ENCODE measurements at regions not wholly inside any gene's neighbourhood (a gene's known extent, or its start where the extent isn't known, plus 50 kb on each side); places are given as distances from the start of the nearest gene placed in this dataset.
"Not testable (repeated sequence)": the region's sequence is repeated elsewhere in the genome, so short reads cannot be mapped to it uniquely, and the experiment has no call there.

- no CpG with 5 or more reads among the region's 3 CpGs for WGBS (ENCODE audit: insufficient coverage, insufficient read length)
Measured at GRCh38 chr3:180786227-180786626, 106.9 kb upstream of the CCDC39 start.

GRCh38 chr3:180789774-180790173 lies 110.5 kb upstream of the CCDC39 start:
- whole genome bisulfite sequencing (ENCODE audit: insufficient coverage, insufficient read length): no CpG with 5 or more reads among the region's 2 CpGs
- H3K27me3 ChIP-seq (ENCODE audit: control insufficient read depth, insufficient read depth, low read length): no peaks in the 10 kb centered on the region
- no peak overlapping the region for H3K4me3 ChIP-seq (ENCODE audit: low read length)
- no peak overlapping the region for H3K27ac ChIP-seq (ENCODE audit: low read length)
- H3K9me3 ChIP-seq (ENCODE audit: control insufficient read depth, insufficient read depth, low read length): no peaks in the 10 kb centered on the region
- no peak for DNase-seq (ENCODE audit: low read depth, low spot score)
- H3K36me3 ChIP-seq (ENCODE audit: control insufficient read depth, insufficient read depth, low read length): no peaks in the 10 kb centered on the region
- H3K4me1 ChIP-seq (ENCODE audit: control insufficient read depth, insufficient read depth, low read length): no peaks in the 10 kb centered on the region

More at GRCh38 chr3:180786227-180786626, 106.9 kb upstream of the CCDC39 start:
- not testable (repeated sequence) for H3K36me3 ChIP-seq (ENCODE audit: control insufficient read depth, insufficient read depth, low read length); H3K9me3 ChIP-seq (ENCODE audit: control insufficient read depth, insufficient read depth, low read length); H3K4me1 ChIP-seq (ENCODE audit: control insufficient read depth, insufficient read depth, low read length); H3K27me3 ChIP-seq (ENCODE audit: control insufficient read depth, insufficient read depth, low read length); H3K4me3 ChIP-seq (ENCODE audit: low read length); H3K27ac ChIP-seq (ENCODE audit: low read length); DNase-seq (ENCODE audit: low read depth, low spot score)

GRCh38 chr3:180798197-180798596 lies 114.3 kb upstream of the FXR1 start:
- Histone ChIP-seq H3K27me3 (ENCODE audit: control insufficient read depth, insufficient read depth, low read length) (no peaks in the 10 kb centered on the region), H3K36me3 (ENCODE audit: control insufficient read depth, insufficient read depth, low read length) (no peaks in the 10 kb centered on the region), H3K4me1 (ENCODE audit: control insufficient read depth, insufficient read depth, low read length) (0 out of 2 replicates have a peak, but pooled peaks cover 1% of the 10 kb centered on the region), H3K4me3 (ENCODE audit: low read length) (no peak overlapping the region), H3K9me3 (ENCODE audit: control insufficient read depth, insufficient read depth, low read length) (no peaks in the 10 kb centered on the region), H3K27ac (ENCODE audit: low read length) (no peak overlapping the region)
- DNase-seq (ENCODE audit: low read depth, low spot score): no peak
- WGBS (ENCODE audit: insufficient coverage, insufficient read length): no CpG with 5 or more reads among the region's 4 CpGs

- Histone ChIP-seq H3K27me3 (ENCODE audit: control insufficient read depth, insufficient read depth, low read length) (no peaks in the 10 kb centered on the region), H3K27ac (ENCODE audit: low read length) (no peak overlapping the region), H3K36me3 (ENCODE audit: control insufficient read depth, insufficient read depth, low read length) (no peaks in the 10 kb centered on the region), H3K4me1 (ENCODE audit: control insufficient read depth, insufficient read depth, low read length) (0 out of 2 replicates have a peak, but pooled peaks cover 1% of the 10 kb centered on the region), H3K4me3 (ENCODE audit: low read length) (no peak overlapping the region), H3K9me3 (ENCODE audit: control insufficient read depth, insufficient read depth, low read length) (no peaks in the 10 kb centered on the region)
- no peak for DNase-seq (ENCODE audit: low read depth, low spot score)
Measured at GRCh38 chr3:180802837-180803236, 109.6 kb upstream of the FXR1 start.

- no peak overlapping the region for H3K27ac ChIP-seq (ENCODE audit: low read length)
- peak; percentile 45 for DNase-seq (ENCODE audit: low read depth, low spot score)
- WGBS (ENCODE audit: insufficient coverage, insufficient read length): no CpG with 5 or more reads among the region's 6 CpGs
Measured at GRCh38 chr3:180804916-180805315, 107.6 kb upstream of the FXR1 start.

GRCh38 chr3:180808823-180809575 lies 103.5 kb upstream of the FXR1 start:
- Histone ChIP-seq H3K9me3 (ENCODE audit: control insufficient read depth, insufficient read depth, low read length) (no peaks in the 10 kb centered on the region), H3K36me3 (ENCODE audit: control insufficient read depth, insufficient read depth, low read length) (no peaks in the 10 kb centered on the region), H3K4me1 (ENCODE audit: control insufficient read depth, insufficient read depth, low read length) (no peaks in the 10 kb centered on the region), H3K4me3 (ENCODE audit: low read length) (no peak overlapping the region), H3K27me3 (ENCODE audit: control insufficient read depth, insufficient read depth, low read length) (no peaks in the 10 kb centered on the region), H3K27ac (ENCODE audit: low read length) (no peak overlapping the region)
- no CpG with 5 or more reads among the region's 1 CpG for WGBS (ENCODE audit: insufficient coverage, insufficient read length)
- no peak for DNase-seq (ENCODE audit: low read depth, low spot score)

More at GRCh38 chr3:180804916-180805315, 107.6 kb upstream of the FXR1 start:
- Histone ChIP-seq H3K4me1 (ENCODE audit: control insufficient read depth, insufficient read depth, low read length) (no peaks in the 10 kb centered on the region), H3K27me3 (ENCODE audit: control insufficient read depth, insufficient read depth, low read length) (no peaks in the 10 kb centered on the region), H3K4me3 (ENCODE audit: low read length) (no peak overlapping the region), H3K36me3 (ENCODE audit: control insufficient read depth, insufficient read depth, low read length) (no peaks in the 10 kb centered on the region), H3K9me3 (ENCODE audit: control insufficient read depth, insufficient read depth, low read length) (no peaks in the 10 kb centered on the region)

GRCh38 chr3:180820400-180820799 lies 92.1 kb upstream of the FXR1 start:
- no peaks in the 10 kb centered on the region for H3K27me3 ChIP-seq (ENCODE audit: control insufficient read depth, insufficient read depth, low read length)
- no peaks in the 10 kb centered on the region; the same call in 1 of the 2 replicates for H3K36me3 ChIP-seq (ENCODE audit: control insufficient read depth, insufficient read depth, low read length)
- no peak overlapping the region for H3K27ac ChIP-seq (ENCODE audit: low read length)
- no peaks in the 10 kb centered on the region for H3K4me1 ChIP-seq (ENCODE audit: control insufficient read depth, insufficient read depth, low read length)
- no peaks in the 10 kb centered on the region for H3K9me3 ChIP-seq (ENCODE audit: control insufficient read depth, insufficient read depth, low read length)
- H3K4me3 ChIP-seq (ENCODE audit: low read length): no peak overlapping the region
- WGBS (ENCODE audit: insufficient coverage, insufficient read length): no CpG with 5 or more reads among the region's 15 CpGs
- no peak for DNase-seq (ENCODE audit: low read depth, low spot score)

GRCh38 chr3:180825964-180826363 lies 86.5 kb upstream of the FXR1 start:
- H3K9me3 ChIP-seq (ENCODE audit: control insufficient read depth, insufficient read depth, low read length): no peaks in the 10 kb centered on the region
- no peak for DNase-seq (ENCODE audit: low read depth, low spot score)
- no CpG with 5 or more reads among the region's 2 CpGs for WGBS (ENCODE audit: insufficient coverage, insufficient read length)
- no peaks in the 10 kb centered on the region for H3K4me1 ChIP-seq (ENCODE audit: control insufficient read depth, insufficient read depth, low read length)
- H3K4me3 ChIP-seq (ENCODE audit: low read length): no peak overlapping the region
- H3K27ac ChIP-seq (ENCODE audit: low read length): no peak overlapping the region
- no peaks in the 10 kb centered on the region for H3K27me3 ChIP-seq (ENCODE audit: control insufficient read depth, insufficient read depth, low read length)
- H3K36me3 ChIP-seq (ENCODE audit: control insufficient read depth, insufficient read depth, low read length): no peaks in the 10 kb centered on the region; the same call in 1 of the 2 replicates

- H3K4me3 ChIP-seq (ENCODE audit: low read length): no peak overlapping the region
- no peaks in the 10 kb centered on the region for H3K9me3 ChIP-seq (ENCODE audit: control insufficient read depth, insufficient read depth, low read length)
- no peaks in the 10 kb centered on the region for H3K4me1 ChIP-seq (ENCODE audit: control insufficient read depth, insufficient read depth, low read length)
- no peaks in the 10 kb centered on the region for H3K27me3 ChIP-seq (ENCODE audit: control insufficient read depth, insufficient read depth, low read length)
- no peak overlapping the region for H3K27ac ChIP-seq (ENCODE audit: low read length)
- DNase-seq (ENCODE audit: low read depth, low spot score): no peak
- H3K36me3 ChIP-seq (ENCODE audit: control insufficient read depth, insufficient read depth, low read length): no peaks in the 10 kb centered on the region
- WGBS (ENCODE audit: insufficient coverage, insufficient read length): no CpG with 5 or more reads among the region's 3 CpGs
Measured at GRCh38 chr3:180827171-180827570, 85.3 kb upstream of the FXR1 start.

GRCh38 chr3:180828001-180828720 lies 84.3 kb upstream of the FXR1 start:
- no CpG with 5 or more reads among the region's 36 CpGs for WGBS (ENCODE audit: insufficient coverage, insufficient read length)
- Histone ChIP-seq H3K9me3 (ENCODE audit: control insufficient read depth, insufficient read depth, low read length) (no peaks in the 10 kb centered on the region), H3K27ac (ENCODE audit: low read length) (no peak overlapping the region), H3K36me3 (ENCODE audit: control insufficient read depth, insufficient read depth, low read length) (no peaks in the 10 kb centered on the region), H3K27me3 (ENCODE audit: control insufficient read depth, insufficient read depth, low read length) (no peaks in the 10 kb centered on the region), H3K4me1 (ENCODE audit: control insufficient read depth, insufficient read depth, low read length) (no peaks in the 10 kb centered on the region), H3K4me3 (ENCODE audit: low read length) (no peak overlapping the region)
- no peak for DNase-seq (ENCODE audit: low read depth, low spot score)
